ENCODE measurements at regions not wholly inside any gene's neighbourhood (a gene's known extent, or its start where the extent isn't known, plus 50 kb on each side); places are given as distances from the start of the nearest gene placed in this dataset.

DNA sequence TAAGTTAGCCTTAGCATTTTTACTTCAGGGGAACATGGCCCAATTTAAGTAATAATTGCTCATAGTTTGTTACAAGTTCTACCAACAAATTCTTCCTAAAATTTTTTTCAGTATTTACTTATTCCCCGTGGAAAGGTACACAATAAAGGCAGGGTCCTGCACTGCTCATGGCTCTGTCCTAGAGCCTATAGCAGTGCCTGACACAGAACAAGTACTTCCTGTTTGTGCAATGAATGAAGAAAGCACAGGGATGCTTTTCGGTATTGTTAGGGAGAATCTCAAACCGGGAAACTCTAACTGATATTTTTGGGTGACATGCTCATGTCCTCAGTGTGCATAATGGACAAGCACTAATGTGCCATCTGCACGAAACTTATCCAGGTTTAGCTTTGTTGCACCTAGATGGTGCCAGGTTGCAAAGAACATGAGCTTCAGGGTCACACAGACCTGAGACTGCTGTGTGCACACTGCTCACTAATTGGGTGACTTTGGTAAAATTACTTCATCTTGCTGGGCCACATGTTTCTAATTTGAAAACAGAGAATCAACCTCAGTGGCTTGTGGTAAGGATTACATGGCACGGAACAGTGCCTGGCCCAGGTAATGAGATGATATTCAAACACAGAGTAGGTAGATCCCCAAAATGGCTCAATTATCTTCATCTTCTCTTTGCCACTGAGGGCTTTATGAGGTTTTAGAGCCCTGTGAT is 175.8 kb upstream of the NPY2R start:
- TF ChIP-seq POLR2A (IDR thresholded peaks at IDR 0.05) = no peak
- TF ChIP-seq, protein P1, sequence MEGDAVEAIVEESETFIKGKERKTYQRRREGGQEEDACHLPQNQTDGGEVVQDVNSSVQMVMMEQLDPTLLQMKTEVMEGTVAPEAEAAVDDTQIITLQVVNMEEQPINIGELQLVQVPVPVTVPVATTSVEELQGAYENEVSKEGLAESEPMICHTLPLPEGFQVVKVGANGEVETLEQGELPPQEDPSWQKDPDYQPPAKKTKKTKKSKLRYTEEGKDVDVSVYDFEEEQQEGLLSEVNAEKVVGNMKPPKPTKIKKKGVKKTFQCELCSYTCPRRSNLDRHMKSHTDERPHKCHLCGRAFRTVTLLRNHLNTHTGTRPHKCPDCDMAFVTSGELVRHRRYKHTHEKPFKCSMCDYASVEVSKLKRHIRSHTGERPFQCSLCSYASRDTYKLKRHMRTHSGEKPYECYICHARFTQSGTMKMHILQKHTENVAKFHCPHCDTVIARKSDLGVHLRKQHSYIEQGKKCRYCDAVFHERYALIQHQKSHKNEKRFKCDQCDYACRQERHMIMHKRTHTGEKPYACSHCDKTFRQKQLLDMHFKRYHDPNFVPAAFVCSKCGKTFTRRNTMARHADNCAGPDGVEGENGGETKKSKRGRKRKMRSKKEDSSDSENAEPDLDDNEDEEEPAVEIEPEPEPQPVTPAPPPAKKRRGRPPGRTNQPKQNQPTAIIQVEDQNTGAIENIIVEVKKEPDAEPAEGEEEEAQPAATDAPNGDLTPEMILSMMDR (IDR thresholded peaks at IDR 0.05) = no peak
